ENCODE measurements at regions not wholly inside any gene's neighbourhood (a gene's known extent, or its start where the extent isn't known, plus 50 kb on each side); places are given as distances from the start of the nearest gene placed in this dataset.

DNA sequence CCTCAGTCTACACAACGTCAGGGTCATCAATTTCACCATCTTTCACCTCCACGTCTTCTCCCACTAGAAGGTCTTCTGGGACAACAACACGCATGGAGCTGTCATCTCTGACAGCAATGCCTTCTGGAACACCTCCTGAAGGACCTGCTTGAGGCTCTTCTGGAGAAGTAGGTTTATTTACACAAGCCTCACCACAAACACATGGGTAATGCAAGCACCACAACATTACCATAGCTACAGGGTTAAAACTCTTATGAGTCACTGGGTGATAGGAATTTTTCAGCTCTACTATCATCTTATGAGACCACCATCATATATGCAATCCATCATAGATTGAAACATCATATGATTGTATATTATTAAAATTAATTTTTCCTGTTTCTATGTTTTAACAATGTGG, 215.4 kb downstream of the CHD9NB start:
- intact Hi-C loops (cut with DNase I) = no loop called here
- no peak for DNase-seq

DNA sequence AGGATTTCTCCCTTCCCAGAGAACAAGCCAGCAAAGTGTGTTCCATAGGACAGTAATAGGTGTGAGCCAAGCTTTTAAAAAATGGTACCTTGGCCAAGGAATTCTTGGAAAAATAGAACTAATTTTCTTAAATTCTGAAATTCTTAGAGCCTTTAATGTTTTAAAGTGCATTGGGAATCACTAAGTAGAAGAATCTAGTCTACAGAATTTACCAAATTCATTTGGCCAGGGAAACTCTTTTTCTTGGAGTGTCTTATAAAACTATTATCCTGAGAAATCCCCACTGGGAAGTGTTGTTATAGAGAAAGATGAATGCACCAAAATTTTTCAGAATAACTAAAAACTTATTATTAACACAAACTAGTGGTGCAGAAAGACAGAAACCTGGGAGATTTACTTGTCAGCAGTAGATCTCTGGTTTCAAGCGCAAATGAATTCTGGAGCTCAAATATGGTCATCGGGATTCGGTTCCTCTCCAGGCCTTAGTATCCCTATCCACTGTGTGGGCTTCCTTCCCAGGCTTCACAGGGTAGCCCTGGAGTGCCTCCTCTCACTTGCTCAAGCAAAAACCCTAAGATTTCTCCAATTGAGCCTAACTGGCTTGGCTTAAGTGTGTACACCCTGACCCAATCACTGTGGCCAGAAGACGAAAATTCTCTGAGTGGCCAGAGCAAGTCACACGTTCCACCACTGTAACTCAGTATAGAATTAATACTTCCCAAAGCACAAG, 217.8 kb downstream of the CHD9NB start:
- Histone ChIP-seq H3K4me3 (no peak overlapping the region), H3K27ac (no peak overlapping the region), H3K4me1 (no peaks in the 10 kb centered on the region), H3K9me3 (no peaks in the 10 kb centered on the region), H3K27me3 (peaks cover 0 to 8% (median 0%) of the 10 kb centered on the region in 4 donors), H3K36me3 (no peaks in the 10 kb centered on the region)
- 74 to 79% methylated on average over 5 of the region's 5 CpGs for WGBS, 2 donors
- no peak for DNase-seq
- TF ChIP-seq POLR2A (IDR thresholded peaks at IDR 0.05) = no peak
- TF ChIP-seq, protein P1, sequence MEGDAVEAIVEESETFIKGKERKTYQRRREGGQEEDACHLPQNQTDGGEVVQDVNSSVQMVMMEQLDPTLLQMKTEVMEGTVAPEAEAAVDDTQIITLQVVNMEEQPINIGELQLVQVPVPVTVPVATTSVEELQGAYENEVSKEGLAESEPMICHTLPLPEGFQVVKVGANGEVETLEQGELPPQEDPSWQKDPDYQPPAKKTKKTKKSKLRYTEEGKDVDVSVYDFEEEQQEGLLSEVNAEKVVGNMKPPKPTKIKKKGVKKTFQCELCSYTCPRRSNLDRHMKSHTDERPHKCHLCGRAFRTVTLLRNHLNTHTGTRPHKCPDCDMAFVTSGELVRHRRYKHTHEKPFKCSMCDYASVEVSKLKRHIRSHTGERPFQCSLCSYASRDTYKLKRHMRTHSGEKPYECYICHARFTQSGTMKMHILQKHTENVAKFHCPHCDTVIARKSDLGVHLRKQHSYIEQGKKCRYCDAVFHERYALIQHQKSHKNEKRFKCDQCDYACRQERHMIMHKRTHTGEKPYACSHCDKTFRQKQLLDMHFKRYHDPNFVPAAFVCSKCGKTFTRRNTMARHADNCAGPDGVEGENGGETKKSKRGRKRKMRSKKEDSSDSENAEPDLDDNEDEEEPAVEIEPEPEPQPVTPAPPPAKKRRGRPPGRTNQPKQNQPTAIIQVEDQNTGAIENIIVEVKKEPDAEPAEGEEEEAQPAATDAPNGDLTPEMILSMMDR (IDR thresholded peaks at IDR 0.05) = no peak
- intact Hi-C loops (cut with DNase I) = no loop called here

More for the DNA sequence above, 215.4 kb downstream of the CHD9NB start:
- H3K27ac ChIP-seq = no peak overlapping the region
- TF ChIP-seq POLR2A (IDR thresholded peaks at IDR 0.05) = no peak
- TF ChIP-seq, protein P1 (IDR thresholded peaks at IDR 0.05) = no peak
- 47 to 51% methylated on average over 3 of the region's 3 CpGs for WGBS, 2 donors
- no peaks in the 10 kb centered on the region for H3K9me3 ChIP-seq
- H3K4me1 ChIP-seq = no peaks in the 10 kb centered on the region
- peaks cover 0 to 8% (median 0%) of the 10 kb centered on the region in 4 donors for H3K27me3 ChIP-seq
- no peaks in the 10 kb centered on the region for H3K36me3 ChIP-seq
- H3K4me3 ChIP-seq = no peak overlapping the region

DNA sequence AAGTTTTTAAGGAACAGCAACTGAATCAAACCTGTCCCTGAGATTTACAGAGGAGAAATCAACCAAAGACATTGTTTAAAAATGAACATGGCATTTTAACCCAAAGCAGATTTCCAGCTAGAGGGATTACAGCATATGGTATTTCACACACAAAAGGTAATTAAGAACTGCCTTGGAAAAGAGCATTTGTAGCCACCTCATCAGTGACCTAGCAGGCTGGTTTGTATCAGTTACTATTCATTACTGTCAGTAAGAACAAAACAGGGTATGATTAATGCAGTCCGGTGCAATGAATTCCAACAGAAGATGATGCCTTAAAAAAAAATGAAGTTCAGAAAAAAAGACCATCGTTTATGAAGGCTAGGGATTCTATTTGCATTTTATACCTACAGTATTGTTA, 219.9 kb downstream of the CHD9NB start:
- Histone ChIP-seq H3K9me3 (no peaks in the 10 kb centered on the region), H3K36me3 (no peaks in the 10 kb centered on the region), H3K4me3 (no peak overlapping the region), H3K27me3 (no peaks in the 10 kb centered on the region), H3K27ac (no peak overlapping the region), H3K4me1 (no peaks in the 10 kb centered on the region)
- intact Hi-C loops (cut with DNase I) = no loop called here
- WGBS, 2 donors = 31% methylated on average over 2 of the region's 2 CpGs
- no peak for TF ChIP-seq POLR2A (IDR thresholded peaks at IDR 0.05)
- TF ChIP-seq, protein P1 (IDR thresholded peaks at IDR 0.05) = no peak
- no peak for DNase-seq

GRCh38 chr16:52827456-52827855, 225.2 kb downstream of the CHD9NB start:
- Histone ChIP-seq H3K27me3 (no peaks in the 10 kb centered on the region), H3K4me1 (no peaks in the 10 kb centered on the region), H3K27ac (no peak overlapping the region), H3K36me3 (no peaks in the 10 kb centered on the region), H3K9me3 (no peaks in the 10 kb centered on the region), H3K4me3 (no peak overlapping the region)
- 57 to 68% methylated on average over 4 of the region's 4 CpGs for WGBS, 2 donors
- TF ChIP-seq, protein P1 (IDR thresholded peaks at IDR 0.05) = no peak
- TF ChIP-seq POLR2A (IDR thresholded peaks at IDR 0.05) = no peak
- DNase-seq = no peak
- intact Hi-C loops (cut with DNase I) = no loop called here

DNA sequence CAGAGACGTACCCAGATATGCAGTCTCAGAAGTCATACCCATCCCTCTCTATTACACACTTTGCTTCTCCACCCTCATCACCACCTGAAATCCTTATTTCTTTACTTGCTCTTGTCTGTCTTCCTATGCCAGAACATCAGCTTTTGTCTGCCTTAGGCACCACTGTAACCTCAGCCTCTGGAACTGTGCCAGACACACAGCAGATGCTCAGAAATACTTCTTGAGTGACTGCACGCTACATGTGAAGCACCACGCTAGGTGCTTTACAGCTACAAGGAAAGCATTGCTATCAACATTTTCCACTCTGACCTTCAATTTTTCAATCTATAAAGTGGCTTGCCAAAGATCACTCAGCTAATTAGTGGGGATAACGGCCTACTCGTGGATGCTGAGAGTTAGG, 226.8 kb downstream of the CHD9NB start:
- intact Hi-C loops (cut with DNase I) = no loop called here
- Histone ChIP-seq H3K27me3 (no peaks in the 10 kb centered on the region), H3K4me3 (no peak overlapping the region), H3K4me1 (no peaks in the 10 kb centered on the region), H3K36me3 (no peaks in the 10 kb centered on the region), H3K9me3 (no peaks in the 10 kb centered on the region), H3K27ac (no peak overlapping the region)
- TF ChIP-seq POLR2A (IDR thresholded peaks at IDR 0.05) = no peak
- TF ChIP-seq, protein P1 (IDR thresholded peaks at IDR 0.05) = no peak
- no peak for DNase-seq
- 87 to 88% methylated on average over 5 of the region's 5 CpGs for WGBS, 2 donors
